GM10248 (cell line): ENCODE measurements at regions not wholly inside any gene's neighbourhood (a gene's known extent, or its start where the extent isn't known, plus 50 kb on each side); places are given as distances from the start of the nearest gene placed in this dataset.
"Not testable (repeated sequence)": the region's sequence is repeated elsewhere in the genome, so short reads cannot be mapped to it uniquely, and the experiment has no call there.

Experiments used
- CTCF ChIA-PET: fragments of 300-600 bp; sonication (Branson Sonifier 250); formaldehyde crosslinking; extraction: SDS; loops from one replicate; lab custom pipeline; 2021; ENCODE audit warnings: antibody characterized with exemption; lab: Yijun Ruan, JAX
- POLR2A ChIA-PET: fragments of 350-650 bp; sonication (Branson Sonifier 250); formaldehyde crosslinking; extraction: SDS; loops from one replicate; lab custom pipeline; 2020; ENCODE audit warnings: antibody characterized with exemption; lab: Yijun Ruan, JAX
- DNase-seq: peaks from one replicate; pipeline ENCODE4 v3.0.0; 2012; ENCODE audit errors: extremely low spot score
- CTCF ChIP-seq: IDR thresholded peaks from 2 replicates; pipeline ENCODE4 v1.5.1; 2012; ENCODE audit warnings: mild to moderate bottlenecking, low read depth; ENCODE audit errors: extremely low read depth, missing control alignments, control extremely low read depth

GRCh38 chr14:106166650-106167204, 640.3 kb downstream of the TMEM121 start:
- no peak for TF ChIP-seq CTCF
- DNase-seq: no peak
- ChIA-PET POLR2A (no interaction called here), CTCF (no interaction called here)

- peak; percentile 55 for TF ChIP-seq CTCF
- CTCF ChIA-PET, DNase-seq, POLR2A ChIA-PET: not testable (repeated sequence)
These were observed 643.8 kb downstream of the TMEM121 start for GRCh38 chr14:106170163-106170658.

DNA sequence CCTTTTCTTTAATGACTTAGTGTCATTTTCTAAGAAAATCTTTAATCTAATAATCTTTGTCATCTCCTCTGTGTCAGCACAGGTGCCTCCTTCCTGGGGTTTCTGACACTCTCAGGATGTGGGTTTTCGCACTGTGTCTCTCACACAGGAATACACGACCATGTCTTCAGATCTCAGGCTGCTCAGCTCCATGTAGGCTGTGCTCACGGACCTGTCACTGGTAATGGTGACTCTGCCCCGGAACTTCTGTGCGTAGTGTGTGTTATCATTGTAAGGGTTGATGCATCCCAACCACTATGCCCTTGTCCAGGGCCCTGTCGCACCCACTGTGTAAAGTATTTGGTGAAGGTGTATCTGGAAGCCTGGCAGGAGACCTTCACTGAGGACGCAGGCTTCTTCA, 647.8 kb downstream of the TMEM121 start:
- TF ChIP-seq CTCF: no peak
- ChIA-PET CTCF (no interaction called here), POLR2A (no interaction called here)
- no peak for DNase-seq

DNA sequence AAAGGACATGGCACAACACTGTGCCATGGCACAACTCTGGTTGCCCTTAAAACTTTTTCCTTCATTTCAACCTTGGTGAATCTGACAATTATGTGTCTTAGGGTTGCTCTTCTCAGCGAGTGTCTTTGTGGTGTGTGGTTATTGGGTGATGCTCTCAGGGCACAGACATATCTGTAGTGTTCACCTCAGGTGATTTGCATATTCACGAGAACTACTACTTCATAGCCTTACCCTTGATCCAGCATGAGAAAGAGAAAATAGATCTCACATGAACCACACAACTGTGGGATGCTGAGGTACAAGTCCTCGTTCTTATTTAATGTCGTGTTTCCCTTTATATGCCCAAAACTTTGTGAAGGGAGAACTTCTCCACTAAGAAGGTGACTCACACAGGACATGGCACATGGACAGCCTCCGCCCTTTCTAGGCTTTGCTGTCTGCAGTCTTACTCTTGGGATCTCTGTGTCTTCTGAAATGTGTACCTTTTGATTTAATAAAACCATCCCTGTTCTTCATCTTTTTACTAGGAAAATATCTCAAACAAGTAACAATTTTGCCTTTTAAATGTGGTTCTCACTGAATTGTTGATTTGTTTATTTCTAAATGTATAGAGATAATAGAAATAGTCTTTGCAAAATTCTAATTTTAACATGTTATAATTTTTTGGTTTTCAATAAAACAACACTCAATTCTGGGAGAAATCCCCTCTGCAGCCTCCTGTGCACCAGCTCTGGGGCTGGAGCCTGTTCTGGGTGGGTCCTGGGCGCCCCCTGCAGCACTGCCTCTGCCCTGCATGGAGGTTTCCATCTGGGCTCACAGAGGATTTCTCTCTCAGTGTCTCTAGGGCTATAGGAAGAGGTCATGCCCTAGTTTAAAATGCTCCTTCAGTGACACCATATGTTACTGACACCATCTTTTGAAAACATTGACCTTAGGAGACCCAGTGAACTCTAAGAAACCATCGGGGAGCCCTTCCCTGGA, 651.2 kb downstream of the TMEM121 start:
- POLR2A ChIA-PET, CTCF ChIA-PET: not testable (repeated sequence)

DNA sequence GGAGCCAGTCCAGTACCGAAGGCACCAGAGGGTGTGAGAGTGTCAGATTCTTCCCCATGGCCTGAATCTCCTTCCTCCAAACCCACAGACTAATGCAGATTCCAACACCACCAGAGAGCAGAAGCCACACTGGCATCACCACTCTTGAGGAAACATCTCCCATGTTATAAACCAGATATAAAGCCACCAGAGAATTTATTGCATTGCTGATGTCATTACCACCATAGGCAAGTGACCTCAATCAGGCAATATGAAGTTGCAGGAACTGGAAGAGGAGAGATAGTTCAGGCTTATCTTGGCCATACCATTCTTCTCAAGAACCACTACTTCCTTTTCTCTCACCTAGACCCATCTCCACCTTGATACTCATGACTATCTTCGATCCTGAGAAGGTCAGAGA, 653.4 kb downstream of the TMEM121 start:
- no peak for TF ChIP-seq CTCF
- no peak for DNase-seq
- ChIA-PET POLR2A (no interaction called here), CTCF (no interaction called here)

More for the DNA sequence above, 651.2 kb downstream of the TMEM121 start:
- not testable (repeated sequence) for DNase-seq

DNA sequence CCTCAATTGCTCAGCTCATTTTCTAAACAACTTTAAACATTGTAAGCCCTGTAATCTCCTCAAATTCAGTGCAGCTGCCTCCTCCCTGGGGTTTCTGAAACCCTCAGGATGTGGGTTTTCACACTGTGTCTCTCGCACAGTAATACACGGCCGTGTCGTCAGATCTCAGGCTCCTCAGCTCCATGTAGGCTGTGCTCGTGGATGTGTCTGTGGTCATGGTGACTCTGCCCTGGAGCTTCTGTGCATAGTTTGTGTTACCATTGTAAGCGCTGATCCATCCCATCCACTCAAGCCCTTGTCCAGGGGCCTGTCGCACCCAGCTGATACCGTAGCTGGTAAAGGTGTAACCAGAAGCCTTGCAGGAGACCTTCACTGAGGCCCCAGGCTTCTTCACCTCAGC, 658.4 kb downstream of the TMEM121 start:
- CTCF ChIA-PET, DNase-seq, POLR2A ChIA-PET: not testable (repeated sequence)

- CTCF ChIA-PET, DNase-seq, POLR2A ChIA-PET: not testable (repeated sequence)
These were observed 658.9 kb downstream of the TMEM121 start for GRCh38 chr14:106185174-106185836.

- TF ChIP-seq CTCF: peak; percentile 41
- CTCF ChIA-PET: no interaction called here
- DNase-seq: no peak
- POLR2A ChIA-PET: no interaction called here
These were observed 659.5 kb downstream of the TMEM121 start for GRCh38 chr14:106185837-106186233.
